MM.1S (cell line): ENCODE measurements at regions not wholly inside any gene's neighbourhood (a gene's known extent, or its start where the extent isn't known, plus 50 kb on each side); places are given as distances from the start of the nearest gene placed in this dataset.

Experiments used
- DNase-seq: peaks from one replicate; pipeline ENCODE4 v3.0.0-alpha.2; 2015
- H2AFZ ChIP-seq: fragments of 300-600 bp; sonication (generic); 2 replicates; pipeline ENCODE4 v1.6.0; 2016; ENCODE audit warnings: antibody characterized with exemption, low read length
- H3F3A ChIP-seq: fragments of 300-600 bp; sonication (generic); 2 replicates; pipeline ENCODE4 v1.6.1; 2016; ENCODE audit warnings: mild to moderate bottlenecking, antibody characterized with exemption, low read length, moderate library complexity, mixed read lengths; ENCODE audit not compliant: insufficient read depth
- H3K27ac ChIP-seq: fragments of 300-600 bp; sonication (generic); 2 replicates; pipeline ENCODE4 v1.5.1; 2016; ENCODE audit warnings: mild to moderate bottlenecking, low read length
- H3K27me3 ChIP-seq: fragments of 300-600 bp; sonication (generic); replicated peaks from 2 replicates; pipeline ENCODE4 v1.6.0; 2016; ENCODE audit warnings: low read length; ENCODE audit not compliant: insufficient read depth
- H3K36me3 ChIP-seq: fragments of 300-600 bp; sonication (generic); replicated peaks from 2 replicates; pipeline ENCODE4 v1.6.1; 2016; ENCODE audit warnings: mild to moderate bottlenecking, low read length, mixed read lengths; ENCODE audit not compliant: insufficient read depth
- H3K4me1 ChIP-seq: fragments of 300-600 bp; sonication (generic); 2 replicates; pipeline ENCODE4 v1.6.1; 2016; ENCODE audit warnings: low read length, mixed read lengths
- H3K4me2 ChIP-seq: fragments of 300-600 bp; sonication (generic); 2 replicates; pipeline ENCODE4 v1.6.0; 2016; ENCODE audit warnings: low read depth, low read length
- H3K4me3 ChIP-seq: fragments of 300-600 bp; sonication (generic); 2 replicates; pipeline ENCODE4 v1.5.1; 2016; ENCODE audit warnings: low read length, mixed read lengths
- H3K79me2 ChIP-seq: fragments of 300-600 bp; sonication (generic); 2 replicates; pipeline ENCODE4 v1.6.1; 2016; ENCODE audit warnings: mixed run types, low read length, mixed read lengths
- H3K9ac ChIP-seq: fragments of 300-600 bp; sonication (generic); 2 replicates; pipeline ENCODE4 v1.6.1; 2016; ENCODE audit warnings: low read length, mixed read lengths
- H3K9me2 ChIP-seq: fragments of 300-600 bp; sonication (generic); replicated peaks from 2 replicates; pipeline ENCODE4 v1.6.1; 2016; ENCODE audit warnings: mild to moderate bottlenecking, low read length, mixed read lengths; ENCODE audit not compliant: insufficient read depth
- H3K9me3 ChIP-seq: fragments of 300-600 bp; sonication (generic); replicated peaks from 2 replicates; pipeline ENCODE4 v1.6.1; 2016; ENCODE audit warnings: mild to moderate bottlenecking, low read length, mixed read lengths; ENCODE audit not compliant: insufficient read depth
- H4K20me1 ChIP-seq: fragments of 300-600 bp; sonication (generic); 2 replicates; pipeline ENCODE4 v1.6.1; 2016; ENCODE audit warnings: mild to moderate bottlenecking, low read length, moderate library complexity, mixed read lengths; ENCODE audit not compliant: insufficient read depth
- EZH2 ChIP-seq: fragments of 300-600 bp; sonication (generic); optimal IDR thresholded peaks from 2 replicates; pipeline ENCODE3; 2017; ENCODE audit warnings: low read depth, mild to moderate bottlenecking, antibody characterized with exemption, low read length, mixed read lengths
- EZH2phosphoT487 ChIP-seq: fragments of 300-600 bp; sonication (generic); IDR thresholded peaks from 2 replicates; pipeline ENCODE4 v1.6.1; 2018; ENCODE audit warnings: antibody characterized with exemption, low read length
- TF ChIP-seq, protein P1 (sequence below): fragments of 300-600 bp; sonication (generic); IDR thresholded peaks from 2 replicates; pipeline ENCODE4 v1.5.1; 2016; ENCODE audit warnings: antibody characterized with exemption, low read length, mixed read lengths

DNA sequence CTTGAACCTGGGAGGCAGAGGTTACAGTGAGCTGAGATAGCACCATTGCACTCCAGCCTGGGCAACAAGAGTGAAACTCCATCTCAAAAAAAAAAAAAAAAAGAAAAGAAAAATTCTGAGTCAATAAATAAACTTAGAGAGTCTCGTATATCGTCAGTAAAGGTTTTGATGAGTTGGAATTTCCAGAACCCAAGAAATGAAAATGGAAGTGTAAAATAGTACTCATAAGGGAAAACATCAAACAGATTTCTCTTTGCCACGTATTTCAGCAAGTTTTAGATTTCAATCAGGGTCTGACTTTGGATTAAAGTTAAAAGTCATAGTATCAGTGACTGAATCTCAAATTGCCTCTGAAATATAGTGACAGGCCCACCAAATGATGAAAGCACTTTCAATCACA, 71.4 kb upstream of the SPOPL start:
- Histone ChIP-seq H3K27ac (no peak overlapping the region), H3K4me2 (no peak overlapping the region), H3K79me2 (no peaks in the 10 kb centered on the region), H3K27me3 (no peaks in the 10 kb centered on the region), H3K9ac (no peak overlapping the region), H2AFZ (no peak overlapping the region), H3K4me1 (no peaks in the 10 kb centered on the region), H3F3A (no peaks in the 10 kb centered on the region), H3K4me3 (no peak overlapping the region), H3K9me2 (no peaks in the 10 kb centered on the region), H3K9me3 (no peaks in the 10 kb centered on the region), H4K20me1 (no peaks in the 10 kb centered on the region), H3K36me3 (no peaks in the 10 kb centered on the region)
- no peak for DNase-seq
- TF ChIP-seq EZH2phosphoT487 (no peak), EZH2 (no peak)
- TF ChIP-seq, protein P1, sequence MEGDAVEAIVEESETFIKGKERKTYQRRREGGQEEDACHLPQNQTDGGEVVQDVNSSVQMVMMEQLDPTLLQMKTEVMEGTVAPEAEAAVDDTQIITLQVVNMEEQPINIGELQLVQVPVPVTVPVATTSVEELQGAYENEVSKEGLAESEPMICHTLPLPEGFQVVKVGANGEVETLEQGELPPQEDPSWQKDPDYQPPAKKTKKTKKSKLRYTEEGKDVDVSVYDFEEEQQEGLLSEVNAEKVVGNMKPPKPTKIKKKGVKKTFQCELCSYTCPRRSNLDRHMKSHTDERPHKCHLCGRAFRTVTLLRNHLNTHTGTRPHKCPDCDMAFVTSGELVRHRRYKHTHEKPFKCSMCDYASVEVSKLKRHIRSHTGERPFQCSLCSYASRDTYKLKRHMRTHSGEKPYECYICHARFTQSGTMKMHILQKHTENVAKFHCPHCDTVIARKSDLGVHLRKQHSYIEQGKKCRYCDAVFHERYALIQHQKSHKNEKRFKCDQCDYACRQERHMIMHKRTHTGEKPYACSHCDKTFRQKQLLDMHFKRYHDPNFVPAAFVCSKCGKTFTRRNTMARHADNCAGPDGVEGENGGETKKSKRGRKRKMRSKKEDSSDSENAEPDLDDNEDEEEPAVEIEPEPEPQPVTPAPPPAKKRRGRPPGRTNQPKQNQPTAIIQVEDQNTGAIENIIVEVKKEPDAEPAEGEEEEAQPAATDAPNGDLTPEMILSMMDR, result no peak

DNA sequence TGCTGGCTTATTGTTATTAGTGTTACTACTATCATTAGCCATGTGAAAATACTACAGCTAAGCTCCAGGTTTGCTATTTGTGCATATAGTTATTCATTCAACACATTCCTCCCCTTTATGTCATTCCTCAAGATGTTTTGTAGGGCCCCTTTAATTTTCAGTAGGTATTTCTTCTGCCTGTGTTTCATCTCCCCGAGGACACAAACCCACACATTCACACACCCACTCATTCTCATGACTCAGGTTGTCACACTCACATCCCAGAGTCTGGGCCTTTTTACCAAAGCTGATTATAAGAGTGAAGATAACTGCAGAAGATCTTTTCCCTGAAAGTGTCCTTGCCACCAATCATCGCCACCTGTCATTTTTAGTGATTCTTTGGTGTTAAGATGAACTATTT, 68.6 kb upstream of the SPOPL start:
- H3K79me2 ChIP-seq, result no peaks in the 10 kb centered on the region
- no peaks in the 10 kb centered on the region for H3K9me2 ChIP-seq
- H3F3A ChIP-seq, result no peaks in the 10 kb centered on the region
- no peak overlapping the region for H3K9ac ChIP-seq
- H3K27me3 ChIP-seq, result no peaks in the 10 kb centered on the region
- no peak overlapping the region for H3K27ac ChIP-seq
- H3K4me2 ChIP-seq, result no peak overlapping the region
- H3K36me3 ChIP-seq, result no peaks in the 10 kb centered on the region
- TF ChIP-seq, protein P1, result no peak
- TF ChIP-seq EZH2phosphoT487, result no peak
- no peak for TF ChIP-seq EZH2
- H3K4me3 ChIP-seq, result no peak overlapping the region
- no peak for DNase-seq
- no peaks in the 10 kb centered on the region for H3K4me1 ChIP-seq
- H3K9me3 ChIP-seq, result no peaks in the 10 kb centered on the region
- no peaks in the 10 kb centered on the region for H4K20me1 ChIP-seq
- H2AFZ ChIP-seq, result no peak overlapping the region

DNA sequence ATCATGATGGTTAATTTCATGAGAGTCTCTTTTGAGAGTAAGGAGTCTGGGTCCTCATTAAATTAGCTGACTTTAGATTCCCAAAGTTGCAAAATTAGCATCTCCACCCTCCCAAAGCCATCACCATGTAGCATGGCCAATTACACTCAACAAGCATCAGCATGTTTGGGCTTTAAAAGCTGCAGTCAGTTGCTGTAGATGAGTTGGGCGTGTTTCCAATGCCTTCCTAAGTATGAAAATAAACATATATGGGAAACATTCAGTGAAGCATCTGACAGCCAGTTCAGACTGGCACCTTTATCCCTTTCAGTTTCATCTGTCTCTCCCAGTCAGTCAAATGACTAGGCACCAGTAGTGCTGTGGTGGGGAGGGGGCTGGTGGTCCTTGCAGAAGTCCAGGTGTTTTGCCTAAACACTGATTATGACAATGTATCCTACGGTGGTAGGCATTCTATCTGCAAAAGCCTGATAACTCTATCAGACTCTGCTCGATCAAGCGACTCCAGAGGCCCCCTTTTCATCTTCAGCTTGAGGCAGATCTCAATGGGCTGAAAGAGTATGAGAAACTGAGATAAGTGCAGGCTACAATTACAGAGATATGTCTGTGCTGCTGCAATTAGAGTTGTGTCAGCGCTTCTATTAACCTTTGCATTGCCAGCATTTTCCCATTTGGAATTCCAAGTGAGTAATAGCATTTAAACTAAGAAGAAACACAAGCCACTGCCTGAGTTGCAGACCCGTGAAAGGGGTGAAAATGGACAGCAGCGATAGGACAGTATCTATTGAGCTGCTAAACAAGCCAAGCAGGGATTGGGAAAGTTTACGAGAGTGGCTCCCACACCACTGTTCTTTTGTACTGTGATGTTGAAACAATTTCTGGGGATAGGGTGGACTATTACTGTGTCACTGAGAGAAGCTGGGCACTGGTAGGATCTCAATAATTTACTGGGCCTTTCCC, 67.3 kb upstream of the SPOPL start:
- Histone ChIP-seq H3K9me3 (no peaks in the 10 kb centered on the region), H3F3A (no peaks in the 10 kb centered on the region), H3K4me2 (no peak overlapping the region), H3K36me3 (no peaks in the 10 kb centered on the region), H3K79me2 (no peaks in the 10 kb centered on the region), H2AFZ (no peak overlapping the region), H3K9me2 (no peaks in the 10 kb centered on the region), H3K4me1 (no peaks in the 10 kb centered on the region), H3K9ac (no peak overlapping the region), H4K20me1 (no peaks in the 10 kb centered on the region), H3K27me3 (no peaks in the 10 kb centered on the region), H3K27ac (no peak overlapping the region), H3K4me3 (no peak overlapping the region)
- no peak for DNase-seq
- TF ChIP-seq, protein P1, result no peak
- TF ChIP-seq EZH2phosphoT487, result no peak
- no peak for TF ChIP-seq EZH2
